A549 (cell line): ENCODE measurements at regions not wholly inside any gene's neighbourhood (a gene's known extent, or its start where the extent isn't known, plus 50 kb on each side); places are given as distances from the start of the nearest gene placed in this dataset.
"Not testable (repeated sequence)": the region's sequence is repeated elsewhere in the genome, so short reads cannot be mapped to it uniquely, and the experiment has no call there.

Source experiments
- ATAC-seq, 2 experiments: fragments of 200-7000 bp in 1 of 2; fragments of >200 bp in 1 of 2; cut with Nextera tagmentation in 1 of 2; cut with Tn5 transposase in 1 of 2; 3 replicates each; pipeline versions ENCODE4 v1.8.0 to v1.9.1; 2018 to 2020; ENCODE audit warnings: mild to moderate bottlenecking in 1 of 2, moderate library complexity in 1 of 2
- CTCF ChIA-PET: fragments of 300-600 bp; sonication (Branson Sonifier 250); formaldehyde crosslinking; extraction: SDS; loops from one replicate; lab custom pipeline; 2021; ENCODE audit warnings: antibody characterized with exemption, inconsistent platforms; lab: Yijun Ruan, JAX
- POLR2A ChIA-PET: fragments of 350-600 bp; formaldehyde crosslinking; extraction: SDS; loops from one replicate; lab custom pipeline; 2021; ENCODE audit warnings: antibody characterized with exemption, inconsistent platforms; lab: Yijun Ruan, JAX
- DNase-seq, 2 experiments: peaks; one replicate each; pipeline versions ENCODE4 v3.0.0 to v3.0.0-alpha.2; 2011 to 2016; ENCODE audit warnings: low read depth in 1 of 2, low spot score in 1 of 2
- FAIRE-seq: peaks from 2 replicates; lab custom pipeline; 2011; peaks lifted over from hg19 to GRCh38; lab: Jason Lieb, UNC
- H3K27ac ChIP-seq, 2 experiments: fragments of >200 bp; sonication (Bioruptor Twin); formaldehyde crosslinking; 3 replicates each; pipeline ENCODE4 v1.5.1; 2016 to 2017
- H3K4me1 ChIP-seq: fragments of >200 bp; sonication (Bioruptor Twin); formaldehyde crosslinking; 3 replicates; pipeline ENCODE4 v1.6.1; 2016
- H3K4me2 ChIP-seq: fragments of >200 bp; sonication (Bioruptor Twin); formaldehyde crosslinking; 3 replicates; pipeline ENCODE4 v1.6.1; 2016
- H3K4me3 ChIP-seq: fragments of >200 bp; sonication (Bioruptor Twin); formaldehyde crosslinking; 3 replicates; pipeline ENCODE4 v1.5.1; 2016
- H3K9me3 ChIP-seq: fragments of >200 bp; sonication (Bioruptor Twin); formaldehyde crosslinking; 3 replicates; pipeline ENCODE4 v1.6.1; 2016
- BHLHE40 ChIP-seq: IDR thresholded peaks from 2 replicates; pipeline ENCODE4 v1.6.1; 2012; ENCODE audit warnings: low read depth, low read length, inconsistent platforms
- CEBPB ChIP-seq, 2 experiments: fragments of >200 bp in 1 of 2; sonication (Bioruptor Twin) in 1 of 2; formaldehyde crosslinking in 1 of 2; IDR thresholded peaks; 2 replicates each; pipeline ENCODE4 v1.6.1; 2012 to 2016
- CHD2 ChIP-seq: fragments of 150-350 bp; IDR thresholded peaks from 2 replicates; pipeline ENCODE4 v1.6.1; 2014; ENCODE audit warnings: low read length; ENCODE audit not compliant: partially characterized antibody
- EHMT2 ChIP-seq: fragments of 200-600 bp; sonication (generic); IDR thresholded peaks from 2 replicates; pipeline ENCODE4 v1.6.1; 2016; ENCODE audit warnings: antibody characterized with exemption, low read depth, mild to moderate bottlenecking, moderate library complexity
- EP300 ChIP-seq, 2 experiments: fragments of >200 bp; sonication (Bioruptor Twin); formaldehyde crosslinking; IDR thresholded peaks; 2 replicates in 1 of 2; 3 replicates in 1 of 2; pipeline ENCODE4 v1.6.1; 2016 to 2017
- ESRRA ChIP-seq: fragments of 150-350 bp; IDR thresholded peaks from 2 replicates; pipeline ENCODE4 v1.6.1; 2014; ENCODE audit warnings: mild to moderate bottlenecking, low read length, borderline replicate concordance
- FOXS1 ChIP-seq: fragments of 250-450 bp; sonication (Bioruptor Pico); IDR thresholded peaks from 2 replicates; pipeline ENCODE4 v1.5.0; 2020; ENCODE audit warnings: mild to moderate bottlenecking, moderate library complexity
- HDAC2 ChIP-seq: fragments of 200-600 bp; sonication (generic); IDR thresholded peaks from 2 replicates; pipeline ENCODE4 v1.6.1; 2016
- HEYL ChIP-seq: fragments of 250-450 bp; sonication (Bioruptor Pico); IDR thresholded peaks from 2 replicates; pipeline ENCODE4 v1.8.0; 2021; ENCODE audit warnings: mild to moderate bottlenecking, moderate library complexity
- HMGXB4 ChIP-seq: fragments of 250-450 bp; sonication (Bioruptor Pico); IDR thresholded peaks from 2 replicates; pipeline ENCODE4 v1.5.0; 2021; ENCODE audit warnings: mild to moderate bottlenecking, moderate library complexity, borderline replicate concordance
- HOXB13 ChIP-seq: fragments of 250-450 bp; sonication (Bioruptor Pico); IDR thresholded peaks from 2 replicates; pipeline ENCODE4 v1.5.0; 2020; ENCODE audit warnings: low read depth, mild to moderate bottlenecking, moderate library complexity
- HOXB5 ChIP-seq: fragments of 250-450 bp; sonication (Bioruptor Pico); IDR thresholded peaks from 2 replicates; pipeline ENCODE4 v1.5.0; 2020; ENCODE audit warnings: mild to moderate bottlenecking, moderate library complexity
- KDM5A ChIP-seq: fragments of 200-600 bp; sonication (generic); IDR thresholded peaks from 2 replicates; pipeline ENCODE4 v1.6.1; 2016; ENCODE audit warnings: antibody characterized with exemption, mild to moderate bottlenecking
- MAX ChIP-seq: IDR thresholded peaks from 2 replicates; pipeline ENCODE4 v1.6.1; 2012
- NR3C1 ChIP-seq: fragments of >200 bp; sonication (Bioruptor Twin); formaldehyde crosslinking; IDR thresholded peaks from 3 replicates; pipeline ENCODE4 v1.6.1; 2017
- SREBF2 ChIP-seq: fragments of 450-650 bp; IDR thresholded peaks from 2 replicates; pipeline ENCODE4 v1.6.1; 2014; ENCODE audit warnings: mild to moderate bottlenecking, moderate library complexity
- TFCP2L1 ChIP-seq: fragments of 250-450 bp; sonication (Bioruptor Pico); IDR thresholded peaks from 2 replicates; pipeline ENCODE4 v1.5.0; 2021; ENCODE audit warnings: mild to moderate bottlenecking
- USF2 ChIP-seq: fragments of 450-650 bp; IDR thresholded peaks from 2 replicates; pipeline ENCODE4 v1.6.1; 2014; ENCODE audit warnings: antibody characterized with exemption
- ZSCAN20 ChIP-seq: fragments of 250-450 bp; sonication (Bioruptor Pico); IDR thresholded peaks from 2 replicates; pipeline ENCODE4 v1.8.0; 2022; ENCODE audit warnings: mild to moderate bottlenecking, moderate library complexity
- WGBS: methylation state at CpG from one replicate; pipeline ENCODE4 v1.1.6; 2017; ENCODE audit errors: missing lambda C conversion rate; 5-methylcytosine and 5-hydroxymethylcytosine counted together

- no peak for TF ChIP-seq SREBF2
- no peak for TF ChIP-seq EHMT2
- TF ChIP-seq, all 56 proteins: peak for 0
These were observed 224.2 kb downstream of the SOX2 start (continued) for GRCh38 chr3:181935915-181936314.

- ChIA-PET POLR2A (no interaction called here), CTCF (no interaction called here)
- no peak overlapping the region for H3K4me3 ChIP-seq
- FAIRE-seq (no peak), ATAC-seq (no peak)
- H3K9me3 ChIP-seq, result no peaks in the 10 kb centered on the region
- TF ChIP-seq HDAC2 (no peak), CHD2 (no peak), MAX (no peak), HOXB5 (no peak)
- TF ChIP-seq, all 56 proteins: peak for 0
- H3K27ac ChIP-seq, result no peak overlapping the region
- no peaks in the 10 kb centered on the region for H3K4me1 ChIP-seq
- no peak for DNase-seq
- H3K4me2 ChIP-seq, result no peak overlapping the region
- 85% methylated on average over 6 of the region's 6 CpGs for WGBS
These were observed 225.0 kb downstream of the SOX2 start for GRCh38 chr3:181936774-181937173.

- H3K9me3 ChIP-seq, H3K4me1 ChIP-seq, FAIRE-seq, ATAC-seq, H3K4me3 ChIP-seq, H3K4me2 ChIP-seq, POLR2A ChIA-PET, DNase-seq, H3K27ac ChIP-seq: not testable (repeated sequence)
- CTCF ChIA-PET, result interaction anchor here (0.6 kb wide), 1 partner anchor 256 kb away, joined by 3 read pairs; no protein-coding TSS in a partner anchor
- 93% methylated on average over 3 of the region's 3 CpGs for WGBS
These were observed 226.9 kb downstream of the SOX2 start for GRCh38 chr3:181938580-181938979.

- H3K27ac ChIP-seq, result no peak overlapping the region
- H3K9me3 ChIP-seq, result no peaks in the 10 kb centered on the region
- POLR2A ChIA-PET, result no interaction called here
- H3K4me2 ChIP-seq, result no peak overlapping the region
- no peak overlapping the region for H3K4me3 ChIP-seq
- DNase-seq (no peak), ATAC-seq (no peak), FAIRE-seq (no peak)
- 85% methylated on average over 3 of the region's 3 CpGs for WGBS
- H3K4me1 ChIP-seq, result no peaks in the 10 kb centered on the region
- TF ChIP-seq ESRRA (no peak), HEYL (no peak), MAX (no peak), EP300 (IDR thresholded peaks at IDR 0.05) (no peak), KDM5A (no peak), BHLHE40 (no peak), HMGXB4 (no peak), HOXB13 (CRISPR knock-in tag) (no peak), ZSCAN20 (no peak), NR3C1 (no peak), USF2 (no peak), TFCP2L1 (CRISPR knock-in tag) (no peak), EHMT2 (no peak), CHD2 (no peak), FOXS1 (CRISPR knock-in tag) (no peak), CEBPB (IDR thresholded peaks at IDR 0.05) (no peak)
- CTCF ChIA-PET, result no interaction called here
These were observed 229.0 kb downstream of the SOX2 start for GRCh38 chr3:181940703-181941102.
